Smooth muscle cell (in vitro differentiated cells): ENCODE measurements at regions not wholly inside any gene's neighbourhood (a gene's known extent, or its start where the extent isn't known, plus 50 kb on each side); places are given as distances from the start of the nearest gene placed in this dataset.

Experiments
- DNase-seq: peaks from one replicate; lab custom pipeline; 2025; ENCODE audit not compliant: unreplicated experiment; lab: John Stamatoyannopoulos, UW
- H2AFZ ChIP-seq: fragments of 200-600 bp; sonication (generic); 2 replicates; pipeline ENCODE4 v1.6.0; 2016; ENCODE audit warnings: antibody characterized with exemption, low read depth, mild to moderate bottlenecking
- H3F3A ChIP-seq: fragments of 200-600 bp; sonication (generic); 2 replicates; pipeline ENCODE4 v1.6.0; 2017; ENCODE audit warnings: antibody characterized with exemption, low read depth
- H3K27ac ChIP-seq: fragments of 200-600 bp; sonication (generic); 2 replicates; pipeline ENCODE4 v1.5.1; 2016; ENCODE audit warnings: low read depth, mild to moderate bottlenecking
- H3K27me3 ChIP-seq: fragments of 200-600 bp; sonication (generic); 2 replicates; pipeline ENCODE4 v1.6.1; 2016; ENCODE audit warnings: low read depth, mild to moderate bottlenecking
- H3K36me3 ChIP-seq: fragments of 200-600 bp; sonication (generic); 2 replicates; pipeline ENCODE4 v1.5.1; 2016; ENCODE audit warnings: low read depth
- H3K4me1 ChIP-seq: fragments of 200-600 bp; sonication (generic); 2 replicates; pipeline ENCODE4 v1.5.1; 2016; ENCODE audit warnings: low read depth
- H3K4me2 ChIP-seq: fragments of 200-600 bp; sonication (generic); 2 replicates; pipeline ENCODE4 v1.6.0; 2016; ENCODE audit warnings: mild to moderate bottlenecking
- H3K4me3 ChIP-seq: fragments of 200-600 bp; sonication (generic); 2 replicates; pipeline ENCODE4 v1.5.1; 2016; ENCODE audit warnings: mild to moderate bottlenecking
- H3K79me2 ChIP-seq: fragments of 200-600 bp; sonication (generic); 2 replicates; pipeline ENCODE4 v1.6.0; 2016; ENCODE audit warnings: low read depth, mild to moderate bottlenecking
- H3K9ac ChIP-seq: fragments of 200-600 bp; sonication (generic); 2 replicates; pipeline ENCODE4 v1.6.0; 2016; ENCODE audit warnings: low read depth
- H3K9me3 ChIP-seq: fragments of 200-600 bp; sonication (generic); replicated peaks from 2 replicates; pipeline ENCODE4 v1.5.1; 2016; ENCODE audit warnings: low read depth
- H4K20me1 ChIP-seq: fragments of 200-600 bp; sonication (generic); 2 replicates; pipeline ENCODE4 v1.6.0; 2016; ENCODE audit warnings: low read depth
- CTCF ChIP-seq: fragments of 200-600 bp; sonication (generic); IDR thresholded peaks from 2 replicates; pipeline ENCODE4 v1.5.1; 2017; ENCODE audit warnings: borderline replicate concordance, mild to moderate bottlenecking, antibody characterized with exemption; ENCODE audit not compliant: insufficient read depth, poor library complexity, severe bottlenecking
- WGBS: methylation state at CpG from one replicate; pipeline ENCODE4 v1.1.7; 2016; ENCODE audit warnings: low lambda C conversion rate; 5-methylcytosine and 5-hydroxymethylcytosine counted together

- no peaks in the 10 kb centered on the region for H3K9me3 ChIP-seq
- peak overlapping the region; percentile 58 for H3K4me2 ChIP-seq
- H3F3A ChIP-seq, result no peaks in the 10 kb centered on the region
- no peaks in the 10 kb centered on the region for H3K79me2 ChIP-seq
- no peaks in the 10 kb centered on the region for H3K36me3 ChIP-seq
- H3K27ac ChIP-seq, result peak overlapping the region; percentile 8
- no peaks in the 10 kb centered on the region for H4K20me1 ChIP-seq
- no peak for TF ChIP-seq CTCF
- peaks cover 3% of the 10 kb centered on the region for H3K4me1 ChIP-seq
- WGBS, result 54% methylated on average over 5 of the region's 5 CpGs
- no peak overlapping the region for H3K9ac ChIP-seq
- peak overlapping the region; percentile 29 for H2AFZ ChIP-seq
- no peak for DNase-seq
- no peaks in the 10 kb centered on the region for H3K27me3 ChIP-seq
- no peak overlapping the region for H3K4me3 ChIP-seq
Observed at GRCh38 chr4:53730031-53730805, 138.9 kb upstream of the LNX1 start.

- Histone ChIP-seq H3K9me3 (no peaks in the 10 kb centered on the region), H3K27me3 (no peaks in the 10 kb centered on the region), H2AFZ (no peak overlapping the region), H3K4me3 (no peak overlapping the region), H3K27ac (no peak overlapping the region), H4K20me1 (no peaks in the 10 kb centered on the region), H3F3A (peaks cover 10% of the 10 kb centered on the region), H3K4me1 (no peaks in the 10 kb centered on the region), H3K36me3 (no peaks in the 10 kb centered on the region), H3K79me2 (no peaks in the 10 kb centered on the region), H3K9ac (no peak overlapping the region), H3K4me2 (no peak overlapping the region)
- DNase-seq, result no peak
- TF ChIP-seq CTCF, result no peak
- WGBS, result 63% methylated on average over 1 of the region's 1 CpG
Observed at GRCh38 chr4:53722110-53722509, 130.8 kb upstream of the LNX1 start.

GRCh38 chr4:53721263-53721662, 130.0 kb upstream of the LNX1 start:
- H3K4me2 ChIP-seq, result no peak overlapping the region
- H3K4me3 ChIP-seq, result no peak overlapping the region
- no peaks in the 10 kb centered on the region for H4K20me1 ChIP-seq
- H3K9ac ChIP-seq, result no peak overlapping the region
- DNase-seq, result no peak
- H3K79me2 ChIP-seq, result no peaks in the 10 kb centered on the region
- 15% methylated on average over 1 of the region's 1 CpG for WGBS
- TF ChIP-seq CTCF, result no peak
- no peaks in the 10 kb centered on the region for H3K4me1 ChIP-seq
- no peaks in the 10 kb centered on the region for H3K27me3 ChIP-seq
- H2AFZ ChIP-seq, result no peak overlapping the region
- no peak overlapping the region for H3K27ac ChIP-seq
- no peaks in the 10 kb centered on the region for H3K36me3 ChIP-seq
- no peaks in the 10 kb centered on the region for H3K9me3 ChIP-seq
- H3F3A ChIP-seq, result peaks cover 10% of the 10 kb centered on the region

- Histone ChIP-seq H3K4me2 (no peak overlapping the region), H3K4me1 (no peaks in the 10 kb centered on the region), H3K4me3 (no peak overlapping the region), H3K9ac (no peak overlapping the region), H3K27me3 (no peaks in the 10 kb centered on the region), H3K79me2 (no peaks in the 10 kb centered on the region), H3K9me3 (no peaks in the 10 kb centered on the region), H3K27ac (no peak overlapping the region), H4K20me1 (no peaks in the 10 kb centered on the region), H3K36me3 (no peaks in the 10 kb centered on the region), H2AFZ (no peak overlapping the region), H3F3A (peaks cover 10% of the 10 kb centered on the region)
- no peak for DNase-seq
- no peak for TF ChIP-seq CTCF
- 52% methylated on average over 5 of the region's 5 CpGs for WGBS
Observed at GRCh38 chr4:53720776-53721175, 129.5 kb upstream of the LNX1 start.
